SK-N-SH (cell line): ENCODE measurements at regions not wholly inside any gene's neighbourhood (a gene's known extent, or its start where the extent isn't known, plus 50 kb on each side); places are given as distances from the start of the nearest gene placed in this dataset.

ENCODE experiments used
- EP300 ChIP-seq, 2 experiments: IDR thresholded peaks; 2 replicates each; pipeline versions ENCODE4 v1.4.0 to v1.6.1; 2012; ENCODE audit warnings: borderline replicate concordance in 1 of 2, low read depth in 1 of 2, low read length in 1 of 2
- GATA2 ChIP-seq: sonication (generic); formaldehyde crosslinking; IDR thresholded peaks from 2 replicates; pipeline ENCODE4 v1.5.0; 2020; ENCODE audit warnings: mild to moderate bottlenecking, missing genetic modification reagents
- NFIC ChIP-seq: IDR thresholded peaks from 2 replicates; pipeline ENCODE4 v1.4.0; 2012; ENCODE audit warnings: borderline replicate concordance
- NRF1 ChIP-seq: IDR thresholded peaks from 2 replicates; pipeline ENCODE4 v1.6.1; 2012; ENCODE audit warnings: low read depth, mild to moderate bottlenecking, low read length
- POLR2AphosphoS5 ChIP-seq: IDR thresholded peaks from 2 replicates; pipeline ENCODE4 v1.6.1; 2012; ENCODE audit warnings: low read depth, low read length
- RAD21 ChIP-seq: IDR thresholded peaks from 2 replicates; pipeline ENCODE4 v1.6.1; 2012; ENCODE audit warnings: mild to moderate bottlenecking, low read length
- RFX5 ChIP-seq: IDR thresholded peaks from 2 replicates; pipeline ENCODE4 v1.6.1; 2012; ENCODE audit warnings: mild to moderate bottlenecking, improper control_type of control experiment, low read length
- SMC3 ChIP-seq: IDR thresholded peaks from 2 replicates; pipeline ENCODE4 v1.6.1; 2012; ENCODE audit warnings: low read depth, low read length, improper control_type of control experiment
- TAF1 ChIP-seq: IDR thresholded peaks from 2 replicates; pipeline ENCODE4 v1.6.1; 2012; ENCODE audit warnings: low read depth, mild to moderate bottlenecking, low read length, moderate library complexity, borderline replicate concordance
- TF ChIP-seq, protein P1 (sequence below): fragments of 150-350 bp; IDR thresholded peaks from 2 replicates; pipeline ENCODE4 v1.6.1; 2016; ENCODE audit warnings: mild to moderate bottlenecking, low read depth, low read length
- TF ChIP-seq, protein P2 (sequence below): fragments of 200-600 bp; sonication (generic); IDR thresholded peaks from 2 replicates; pipeline ENCODE4 v1.6.1; 2017; ENCODE audit warnings: antibody characterized with exemption, mild to moderate bottlenecking, moderate library complexity
- TF ChIP-seq, protein P3 (sequence below): fragments of 150-350 bp; IDR thresholded peaks from 2 replicates; pipeline ENCODE4 v1.6.1; 2017; ENCODE audit warnings: antibody characterized with exemption, low read length, low read depth, borderline replicate concordance
- TF ChIP-seq, protein P4 (sequence below): IDR thresholded peaks from 2 replicates; pipeline ENCODE4 v1.6.1; 2012; ENCODE audit warnings: mild to moderate bottlenecking, low read depth, low read length, moderate library complexity

DNA sequence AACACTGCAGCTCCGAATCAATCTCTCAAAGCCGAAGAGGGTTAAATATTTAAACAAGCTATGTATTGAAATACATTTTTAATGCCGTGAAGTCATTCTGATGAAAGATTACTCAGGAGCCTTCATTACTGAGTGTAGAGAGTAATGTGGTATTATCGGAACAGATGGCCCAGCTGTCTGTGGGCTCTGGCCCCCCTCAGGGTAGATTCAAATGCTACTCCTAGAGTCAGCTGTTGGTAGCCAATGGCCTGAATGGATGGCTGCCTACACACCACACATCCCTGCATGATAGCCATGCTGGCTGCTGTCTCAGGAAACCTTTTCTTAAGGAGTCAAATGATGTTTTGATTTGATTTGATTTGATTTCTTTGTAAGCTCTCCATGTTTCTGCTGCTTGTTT, 732.3 kb upstream of the CELF4 start:
- TF ChIP-seq, protein P1, sequence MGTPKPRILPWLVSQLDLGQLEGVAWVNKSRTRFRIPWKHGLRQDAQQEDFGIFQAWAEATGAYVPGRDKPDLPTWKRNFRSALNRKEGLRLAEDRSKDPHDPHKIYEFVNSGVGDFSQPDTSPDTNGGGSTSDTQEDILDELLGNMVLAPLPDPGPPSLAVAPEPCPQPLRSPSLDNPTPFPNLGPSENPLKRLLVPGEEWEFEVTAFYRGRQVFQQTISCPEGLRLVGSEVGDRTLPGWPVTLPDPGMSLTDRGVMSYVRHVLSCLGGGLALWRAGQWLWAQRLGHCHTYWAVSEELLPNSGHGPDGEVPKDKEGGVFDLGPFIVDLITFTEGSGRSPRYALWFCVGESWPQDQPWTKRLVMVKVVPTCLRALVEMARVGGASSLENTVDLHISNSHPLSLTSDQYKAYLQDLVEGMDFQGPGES: no peak
- TF ChIP-seq SMC3 (no peak), POLR2AphosphoS5 (no peak), RAD21 (no peak), GATA2 (CRISPR knock-in tag) (peak; percentile 70), EP300 (IDR thresholded peaks at IDR 0.05; ENCODE audit: borderline replicate concordance in 1 of 2, low read depth in 1 of 2, low read length in 1 of 2) (peak in 1 of 2 experiments; percentile 79; a peak in 2 of 4 replicates), NRF1 (no peak), TAF1 (no peak), NFIC (no peak), RFX5 (no peak; the same call in 1 of the 2 replicates)
- TF ChIP-seq, protein P2, sequence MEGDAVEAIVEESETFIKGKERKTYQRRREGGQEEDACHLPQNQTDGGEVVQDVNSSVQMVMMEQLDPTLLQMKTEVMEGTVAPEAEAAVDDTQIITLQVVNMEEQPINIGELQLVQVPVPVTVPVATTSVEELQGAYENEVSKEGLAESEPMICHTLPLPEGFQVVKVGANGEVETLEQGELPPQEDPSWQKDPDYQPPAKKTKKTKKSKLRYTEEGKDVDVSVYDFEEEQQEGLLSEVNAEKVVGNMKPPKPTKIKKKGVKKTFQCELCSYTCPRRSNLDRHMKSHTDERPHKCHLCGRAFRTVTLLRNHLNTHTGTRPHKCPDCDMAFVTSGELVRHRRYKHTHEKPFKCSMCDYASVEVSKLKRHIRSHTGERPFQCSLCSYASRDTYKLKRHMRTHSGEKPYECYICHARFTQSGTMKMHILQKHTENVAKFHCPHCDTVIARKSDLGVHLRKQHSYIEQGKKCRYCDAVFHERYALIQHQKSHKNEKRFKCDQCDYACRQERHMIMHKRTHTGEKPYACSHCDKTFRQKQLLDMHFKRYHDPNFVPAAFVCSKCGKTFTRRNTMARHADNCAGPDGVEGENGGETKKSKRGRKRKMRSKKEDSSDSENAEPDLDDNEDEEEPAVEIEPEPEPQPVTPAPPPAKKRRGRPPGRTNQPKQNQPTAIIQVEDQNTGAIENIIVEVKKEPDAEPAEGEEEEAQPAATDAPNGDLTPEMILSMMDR: no peak
- TF ChIP-seq, protein P3, sequence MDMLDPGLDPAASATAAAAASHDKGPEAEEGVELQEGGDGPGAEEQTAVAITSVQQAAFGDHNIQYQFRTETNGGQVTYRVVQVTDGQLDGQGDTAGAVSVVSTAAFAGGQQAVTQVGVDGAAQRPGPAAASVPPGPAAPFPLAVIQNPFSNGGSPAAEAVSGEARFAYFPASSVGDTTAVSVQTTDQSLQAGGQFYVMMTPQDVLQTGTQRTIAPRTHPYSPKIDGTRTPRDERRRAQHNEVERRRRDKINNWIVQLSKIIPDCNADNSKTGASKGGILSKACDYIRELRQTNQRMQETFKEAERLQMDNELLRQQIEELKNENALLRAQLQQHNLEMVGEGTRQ: no peak
- TF ChIP-seq, protein P4, sequence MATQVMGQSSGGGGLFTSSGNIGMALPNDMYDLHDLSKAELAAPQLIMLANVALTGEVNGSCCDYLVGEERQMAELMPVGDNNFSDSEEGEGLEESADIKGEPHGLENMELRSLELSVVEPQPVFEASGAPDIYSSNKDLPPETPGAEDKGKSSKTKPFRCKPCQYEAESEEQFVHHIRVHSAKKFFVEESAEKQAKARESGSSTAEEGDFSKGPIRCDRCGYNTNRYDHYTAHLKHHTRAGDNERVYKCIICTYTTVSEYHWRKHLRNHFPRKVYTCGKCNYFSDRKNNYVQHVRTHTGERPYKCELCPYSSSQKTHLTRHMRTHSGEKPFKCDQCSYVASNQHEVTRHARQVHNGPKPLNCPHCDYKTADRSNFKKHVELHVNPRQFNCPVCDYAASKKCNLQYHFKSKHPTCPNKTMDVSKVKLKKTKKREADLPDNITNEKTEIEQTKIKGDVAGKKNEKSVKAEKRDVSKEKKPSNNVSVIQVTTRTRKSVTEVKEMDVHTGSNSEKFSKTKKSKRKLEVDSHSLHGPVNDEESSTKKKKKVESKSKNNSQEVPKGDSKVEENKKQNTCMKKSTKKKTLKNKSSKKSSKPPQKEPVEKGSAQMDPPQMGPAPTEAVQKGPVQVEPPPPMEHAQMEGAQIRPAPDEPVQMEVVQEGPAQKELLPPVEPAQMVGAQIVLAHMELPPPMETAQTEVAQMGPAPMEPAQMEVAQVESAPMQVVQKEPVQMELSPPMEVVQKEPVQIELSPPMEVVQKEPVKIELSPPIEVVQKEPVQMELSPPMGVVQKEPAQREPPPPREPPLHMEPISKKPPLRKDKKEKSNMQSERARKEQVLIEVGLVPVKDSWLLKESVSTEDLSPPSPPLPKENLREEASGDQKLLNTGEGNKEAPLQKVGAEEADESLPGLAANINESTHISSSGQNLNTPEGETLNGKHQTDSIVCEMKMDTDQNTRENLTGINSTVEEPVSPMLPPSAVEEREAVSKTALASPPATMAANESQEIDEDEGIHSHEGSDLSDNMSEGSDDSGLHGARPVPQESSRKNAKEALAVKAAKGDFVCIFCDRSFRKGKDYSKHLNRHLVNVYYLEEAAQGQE: no peak
